Ectodermal cell (in vitro differentiated cells): ENCODE measurements at regions not wholly inside any gene's neighbourhood (a gene's known extent, or its start where the extent isn't known, plus 50 kb on each side); places are given as distances from the start of the nearest gene placed in this dataset.

ENCODE experiments used
- H3K27ac ChIP-seq: 2 replicates; pipeline ENCODE4 v1.7.0; 2013; ENCODE audit warnings: mild to moderate bottlenecking, low read depth, low read length; ENCODE audit not compliant: insufficient read depth, poor library complexity, severe bottlenecking
- H3K27me3 ChIP-seq: 2 replicates; pipeline ENCODE4 v1.7.0; 2013; ENCODE audit warnings: mild to moderate bottlenecking, low read length; ENCODE audit not compliant: insufficient read depth, control insufficient read depth, poor library complexity, severe bottlenecking
- H3K36me3 ChIP-seq: one replicate; pipeline ENCODE4 v1.7.0; 2013; ENCODE audit warnings: low read length; ENCODE audit not compliant: control insufficient read depth, insufficient read depth
- H3K4me1 ChIP-seq: one replicate; pipeline ENCODE4 v1.7.0; 2013; ENCODE audit warnings: low read length; ENCODE audit not compliant: control insufficient read depth, insufficient read depth
- H3K4me3 ChIP-seq: 2 replicates; pipeline ENCODE4 v1.7.0; 2013; ENCODE audit warnings: low read depth, low read length, control low read depth; ENCODE audit not compliant: insufficient read depth
- H3K9me3 ChIP-seq: 2 replicates; pipeline ENCODE4 v1.7.0; 2013; ENCODE audit warnings: mild to moderate bottlenecking, low read length, moderate library complexity; ENCODE audit not compliant: control insufficient read depth
- WGBS, 2 experiments: methylation state at CpG; one replicate each; pipeline ENCODE4 v1.1.7; 2013; ENCODE audit warnings: missing lambda C conversion rate in 2 of 2; 5-methylcytosine and 5-hydroxymethylcytosine counted together

- no peaks in the 10 kb centered on the region for H3K36me3 ChIP-seq
- H3K4me3 ChIP-seq, result no peak overlapping the region
- no peaks in the 10 kb centered on the region for H3K27me3 ChIP-seq
- WGBS, 2 experiments, result 83 to 92% methylated on average over 1 of the region's 1 CpG
- H3K4me1 ChIP-seq, result no peaks in the 10 kb centered on the region
- H3K9me3 ChIP-seq, result no peaks in the 10 kb centered on the region
- H3K27ac ChIP-seq, result no peak overlapping the region
These were observed 672.4 kb upstream of the CHAC2 start for GRCh38 chr2:53095227-53095626.

GRCh38 chr2:53093355-53093754 lies 674.2 kb upstream of the CHAC2 start:
- no CpG with 5 or more reads among the region's 1 CpG for WGBS, 2 experiments
- H3K27me3 ChIP-seq, result no peaks in the 10 kb centered on the region
- no peaks in the 10 kb centered on the region for H3K9me3 ChIP-seq
- H3K36me3 ChIP-seq, result no peaks in the 10 kb centered on the region
- no peak overlapping the region for H3K27ac ChIP-seq
- H3K4me1 ChIP-seq, result no peaks in the 10 kb centered on the region
- H3K4me3 ChIP-seq, result no peak overlapping the region

DNA sequence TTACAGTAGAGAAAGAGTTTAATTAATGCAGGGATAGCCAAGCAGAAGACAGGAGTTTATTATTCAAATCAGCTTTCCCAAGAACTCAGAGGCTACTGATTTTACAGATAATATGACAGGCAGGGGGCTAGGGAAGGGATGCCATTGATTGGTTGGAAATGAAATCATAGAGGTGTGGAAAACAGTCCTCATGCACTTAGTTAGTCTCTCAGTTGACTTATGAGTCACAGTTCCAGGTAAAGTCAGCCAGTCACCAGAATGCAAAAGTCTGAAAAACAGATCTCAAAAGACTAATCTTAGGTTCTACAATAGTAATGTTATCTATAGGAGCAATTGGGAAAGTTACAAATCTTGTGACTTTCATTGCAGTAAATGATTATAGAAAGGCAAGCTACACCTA lies 676.4 kb upstream of the CHAC2 start:
- Histone ChIP-seq H3K9me3 (no peaks in the 10 kb centered on the region), H3K4me3 (no peak overlapping the region), H3K27ac (no peak overlapping the region), H3K27me3 (no peaks in the 10 kb centered on the region), H3K4me1 (no peaks in the 10 kb centered on the region), H3K36me3 (no peaks in the 10 kb centered on the region)

- Histone ChIP-seq H3K4me1 (no peaks in the 10 kb centered on the region), H3K9me3 (no peaks in the 10 kb centered on the region), H3K36me3 (no peaks in the 10 kb centered on the region), H3K27ac (no peak overlapping the region), H3K27me3 (no peaks in the 10 kb centered on the region), H3K4me3 (no peak overlapping the region)
- WGBS, 2 experiments, result 82 to 86% methylated on average over 4 of the region's 4 CpGs
These were observed 679.6 kb upstream of the CHAC2 start for GRCh38 chr2:53087874-53088461.

DNA sequence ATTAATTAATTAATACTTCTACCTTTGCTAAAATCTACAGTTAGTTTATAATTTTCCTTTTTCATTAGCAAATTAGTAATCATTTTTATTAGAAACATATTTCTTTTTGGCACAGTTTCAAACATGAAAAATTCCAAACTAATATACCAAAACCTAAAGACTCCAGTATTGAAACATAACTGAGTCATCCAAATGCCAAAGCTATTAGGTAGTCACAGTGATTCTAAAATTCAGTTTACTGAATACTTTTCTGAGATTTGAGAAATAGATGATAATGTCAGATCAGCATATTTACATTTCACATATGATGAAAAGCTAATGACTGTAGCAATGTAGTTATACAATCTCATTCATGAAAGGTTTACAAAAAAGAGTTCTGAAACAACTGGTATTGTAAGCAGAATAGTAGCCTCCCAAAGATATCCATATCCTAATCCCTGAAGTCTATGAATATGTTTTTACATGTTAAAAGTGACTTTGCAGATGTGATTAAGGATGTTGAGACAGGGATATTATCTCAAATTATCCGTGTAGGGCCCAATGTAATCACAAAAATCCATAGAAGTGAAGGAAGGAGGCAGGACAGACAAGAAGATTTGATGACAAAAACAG lies 680.2 kb upstream of the CHAC2 start:
- Histone ChIP-seq H3K27ac (no peak overlapping the region), H3K27me3 (no peaks in the 10 kb centered on the region), H3K4me3 (no peak overlapping the region), H3K36me3 (no peaks in the 10 kb centered on the region), H3K4me1 (no peaks in the 10 kb centered on the region), H3K9me3 (no peaks in the 10 kb centered on the region)
- WGBS, 2 experiments, result 87 to 92% methylated on average over 1 of the region's 1 CpG

- H3K4me3 ChIP-seq, result no peak overlapping the region
- H3K36me3 ChIP-seq, result no peaks in the 10 kb centered on the region
- peaks cover 2% of the 10 kb centered on the region for H3K9me3 ChIP-seq
These were observed 690.2 kb upstream of the CHAC2 start for GRCh38 chr2:53077413-53077812.

DNA sequence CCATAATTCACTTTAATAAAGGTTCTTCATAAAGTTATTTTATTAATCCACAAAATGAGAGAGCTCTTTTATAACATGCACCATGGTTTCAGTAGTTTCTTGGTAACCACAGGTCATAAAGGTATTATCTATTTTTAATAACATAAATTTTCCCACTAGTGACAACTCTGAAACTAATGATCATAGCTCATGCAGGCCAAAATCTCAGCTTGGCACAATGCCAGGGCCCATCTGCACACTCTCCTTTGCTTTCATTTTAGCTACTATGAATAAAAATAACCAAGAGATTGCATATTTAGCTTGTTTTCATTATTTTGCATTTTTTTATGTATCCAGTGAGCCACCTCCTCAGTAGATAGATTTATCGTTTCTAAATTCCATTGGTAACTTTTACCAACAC lies 691.8 kb upstream of the CHAC2 start:
- no peaks in the 10 kb centered on the region for H3K36me3 ChIP-seq
- no peaks in the 10 kb centered on the region for H3K27me3 ChIP-seq
- 95 to 100% methylated on average over 1 of the region's 1 CpG for WGBS, 2 experiments
- H3K27ac ChIP-seq, result no peak overlapping the region
- H3K9me3 ChIP-seq, result no peaks in the 10 kb centered on the region
- no peak overlapping the region for H3K4me3 ChIP-seq
- H3K4me1 ChIP-seq, result no peaks in the 10 kb centered on the region

More at GRCh38 chr2:53077413-53077812, 690.2 kb upstream of the CHAC2 start:
- H3K27ac ChIP-seq, result no peak overlapping the region
- H3K4me1 ChIP-seq, result no peaks in the 10 kb centered on the region
- H3K27me3 ChIP-seq, result no peaks in the 10 kb centered on the region

DNA sequence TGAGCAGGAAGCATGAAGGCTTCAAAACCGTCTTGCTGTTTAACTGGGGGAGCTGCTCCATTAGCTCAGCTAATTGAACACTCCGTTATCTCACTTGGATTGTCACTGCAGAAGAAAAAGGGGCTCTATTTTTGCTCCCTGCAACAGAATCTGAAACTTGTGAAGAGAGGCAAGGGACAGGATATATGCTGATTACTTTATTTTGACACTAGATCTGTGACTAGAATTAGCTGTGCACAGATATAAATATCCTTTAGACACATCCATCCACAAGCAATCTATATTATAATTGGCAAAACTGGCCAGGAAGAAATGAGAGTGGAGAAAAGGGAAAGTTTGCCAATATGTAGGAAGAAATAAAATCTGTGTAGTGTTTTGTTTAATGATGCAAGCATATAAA lies 700.1 kb upstream of the CHAC2 start:
- no peak overlapping the region for H3K27ac ChIP-seq
- H3K9me3 ChIP-seq, result no peaks in the 10 kb centered on the region
- no peaks in the 10 kb centered on the region for H3K27me3 ChIP-seq
- no peaks in the 10 kb centered on the region for H3K4me1 ChIP-seq
- no peak overlapping the region for H3K4me3 ChIP-seq
- WGBS, 2 experiments, result 86 to 88% methylated on average over 2 of the region's 2 CpGs
- no peaks in the 10 kb centered on the region for H3K36me3 ChIP-seq

GRCh38 chr2:53067056-53067455 lies 700.5 kb upstream of the CHAC2 start:
- Histone ChIP-seq H3K27ac (no peak overlapping the region), H3K4me3 (no peak overlapping the region), H3K4me1 (no peaks in the 10 kb centered on the region), H3K27me3 (no peaks in the 10 kb centered on the region), H3K9me3 (no peaks in the 10 kb centered on the region), H3K36me3 (no peaks in the 10 kb centered on the region)
- WGBS, 2 experiments, result 74 to 77% methylated on average over 2 of the region's 2 CpGs

- no peaks in the 10 kb centered on the region for H3K36me3 ChIP-seq
- no peaks in the 10 kb centered on the region for H3K9me3 ChIP-seq
- WGBS, 2 experiments, result 63 to 89% methylated on average over 1 of the region's 1 CpG
- H3K27ac ChIP-seq, result no peak overlapping the region
- H3K4me3 ChIP-seq, result no peak overlapping the region
- no peaks in the 10 kb centered on the region for H3K4me1 ChIP-seq
- no peaks in the 10 kb centered on the region for H3K27me3 ChIP-seq
These were observed 703.5 kb upstream of the CHAC2 start for GRCh38 chr2:53064154-53064553.

GRCh38 chr2:53058526-53058925 lies 709.1 kb upstream of the CHAC2 start:
- WGBS, 2 experiments, result 71 to 73% methylated on average over 3 of the region's 3 CpGs

More at GRCh38 chr2:53058526-53058925, 709.1 kb upstream of the CHAC2 start:
- Histone ChIP-seq H3K4me3 (no peak overlapping the region), H3K27ac (no peak overlapping the region), H3K36me3 (no peaks in the 10 kb centered on the region), H3K27me3 (no peaks in the 10 kb centered on the region), H3K9me3 (no peaks in the 10 kb centered on the region), H3K4me1 (no peaks in the 10 kb centered on the region)
